GM21526 (cell line): ENCODE measurements at regions not wholly inside any gene's neighbourhood (a gene's known extent, or its start where the extent isn't known, plus 50 kb on each side); places are given as distances from the start of the nearest gene placed in this dataset.
"Not testable (repeated sequence)": the region's sequence is repeated elsewhere in the genome, so short reads cannot be mapped to it uniquely, and the experiment has no call there.

Source experiments
- ATAC-seq: cut with Tn5 transposase; IDR thresholded peaks from one replicate; pipeline ENCODE4 v1.9.1; 2021; ENCODE audit warnings: moderate library complexity; ENCODE audit not compliant: unreplicated experiment, low FRiP score

- ATAC-seq = no peak
Measured at GRCh38 chr3:62926494-62926893, 51.3 kb upstream of the CADPS start.

- no peak for ATAC-seq
Measured at GRCh38 chr3:62928256-62928655, 53.0 kb upstream of the CADPS start.

- no peak for ATAC-seq
Measured at GRCh38 chr3:62929771-62930170, 54.6 kb upstream of the CADPS start.

GRCh38 chr3:62935793-62936192 is 60.6 kb upstream of the CADPS start:
- ATAC-seq = no peak

- no peak for ATAC-seq
Measured at GRCh38 chr3:62936626-62937254, 61.5 kb upstream of the CADPS start.

GRCh38 chr3:62938583-62938982 is 63.4 kb upstream of the CADPS start:
- no peak for ATAC-seq

- ATAC-seq = no peak
Measured at GRCh38 chr3:62939707-62940106, 64.5 kb upstream of the CADPS start.

GRCh38 chr3:62940771-62941563 is 65.8 kb upstream of the CADPS start:
- ATAC-seq = no peak

- no peak for ATAC-seq
Measured at GRCh38 chr3:62942227-62942626, 67.0 kb upstream of the CADPS start.

- no peak for ATAC-seq
Measured at GRCh38 chr3:62942764-62943163, 67.5 kb upstream of the CADPS start.

GRCh38 chr3:62948921-62949320 is 73.7 kb upstream of the CADPS start:
- ATAC-seq = no peak

GRCh38 chr3:62950210-62950609 is 75.0 kb upstream of the CADPS start:
- ATAC-seq = no peak

- ATAC-seq = no peak
Measured at GRCh38 chr3:62951037-62951613, 75.9 kb upstream of the CADPS start.

GRCh38 chr3:62951880-62952279 is 76.7 kb upstream of the CADPS start:
- not testable (repeated sequence) for ATAC-seq

- ATAC-seq = peak; percentile 99
Measured at GRCh38 chr3:62954580-62954979, 79.4 kb upstream of the CADPS start.

GRCh38 chr3:62955126-62955525 is 79.9 kb upstream of the CADPS start:
- ATAC-seq = no peak

- ATAC-seq = no peak
Measured at GRCh38 chr3:62956411-62956810, 81.2 kb upstream of the CADPS start.

- ATAC-seq = no peak
Measured at GRCh38 chr3:62961874-62962556, 86.8 kb upstream of the CADPS start.

- no peak for ATAC-seq
Measured at GRCh38 chr3:62962714-62963113, 87.5 kb upstream of the CADPS start.

- ATAC-seq = no peak
Measured at GRCh38 chr3:62965311-62965710, 90.1 kb upstream of the CADPS start.

GRCh38 chr3:62968128-62968527 is 92.9 kb upstream of the CADPS start:
- ATAC-seq = no peak
